Ovary (tissue), 7 donors: ENCODE measurements at regions not wholly inside any gene's neighbourhood (a gene's known extent, or its start where the extent isn't known, plus 50 kb on each side); places are given as distances from the start of the nearest gene placed in this dataset.

Experiments
- DNase-seq, 5 donors: peaks; one replicate each; pipeline ENCODE4 v3.0.0-alpha.2; 2019 to 2020
- H3K27ac ChIP-seq, 2 donors: fragments of 200-600 bp; one replicate each; pipeline versions ENCODE4 v1.5.1 to v1.8.0; 2019 to 2022
- H3K27me3 ChIP-seq: fragments of 200-600 bp; one replicate; pipeline ENCODE4 v1.8.0; 2022
- H3K36me3 ChIP-seq: fragments of 200-600 bp; sonication (generic); one replicate; pipeline ENCODE4 v1.5.1; 2019
- H3K4me1 ChIP-seq: one replicate; pipeline ENCODE4 v1.8.1; 2013; ENCODE audit warnings: mild to moderate bottlenecking, moderate library complexity; ENCODE audit not compliant: insufficient read depth
- H3K4me3 ChIP-seq: fragments of 200-600 bp; sonication (generic); one replicate; pipeline ENCODE4 v1.5.1; 2017
- H3K9me3 ChIP-seq, 2 donors: fragments of 200-600 bp in 1 of 2; sonication (generic) in 1 of 2; one replicate each; pipeline versions ENCODE4 v1.5.1 to v1.8.1; 2013 to 2019; ENCODE audit warnings: mild to moderate bottlenecking in 1 of 2, moderate library complexity in 1 of 2
- CTCF ChIP-seq, 3 donors: fragments of 450-650 bp in 2 of 3; fragments of 200-600 bp in 1 of 3; IDR thresholded peaks; one replicate each; pipeline versions ENCODE4 v1.5.1 to v1.8.0; 2016 to 2022; ENCODE audit warnings: antibody characterized with exemption in 3 of 3, mild to moderate bottlenecking in 1 of 3
- EP300 ChIP-seq: sonication (generic); formaldehyde crosslinking; IDR thresholded peaks from one replicate; pipeline ENCODE4 v1.6.1; 2017; ENCODE audit warnings: antibody characterized with exemption
- POLR2A ChIP-seq: fragments of 450-650 bp; IDR thresholded peaks from one replicate; pipeline ENCODE4 v1.6.1; 2017; ENCODE audit warnings: antibody characterized with exemption, mild to moderate bottlenecking, moderate library complexity
- WGBS, 3 donors: extraction: QIAGEN DNeasy Blood & Tissue Kit in 1 of 3; methylation state at CpG; one replicate each; pipeline versions ENCODE4 v1.1.5 to v1.1.7; 2013 to 2017; 5-methylcytosine and 5-hydroxymethylcytosine counted together
- intact Hi-C, 4 donors: fragments of 100-400 bp; cut with DNase I; formaldehyde crosslinking; loops; one replicate each; pipeline versions ENCODE4 v1.11.0 to v1.15.1; 2022 to 2023
- donor health status: DM: no; HTN: no; CAD: no; lungs with moderate emphysema.
- donor health status: DM: no; HTN: no; CAD: no.
- donor health status: Bipolar disorder and iron deficiency.
- donor health status: DM: no; HTN: no; CAD: no.
- donor health status: DM: yes; HTN: yes; CAD: no.

GRCh38 chr12:59847127-59847526, 251.3 kb downstream of the SLC16A7 start:
- no peak for DNase-seq
- H3K27me3 ChIP-seq: no peaks in the 10 kb centered on the region
- no peaks in the 10 kb centered on the region for H3K9me3 ChIP-seq
- TF ChIP-seq CTCF (IDR thresholded peaks at IDR 0.05) (no peak), POLR2A (no peak), EP300 (no peak)
- no peak overlapping the region for H3K4me3 ChIP-seq
- intact Hi-C loops: no loop called here
- H3K36me3 ChIP-seq: no peaks in the 10 kb centered on the region
- no peak overlapping the region for H3K27ac ChIP-seq
- no peaks in the 10 kb centered on the region for H3K4me1 ChIP-seq

GRCh38 chr12:59850268-59850667, 254.4 kb downstream of the SLC16A7 start:
- no peak for DNase-seq
- no peak overlapping the region for H3K4me3 ChIP-seq
- H3K27ac ChIP-seq: no peak overlapping the region
- 82 to 85% (median 85%) methylated on average over 2 of the region's 2 CpGs for WGBS, 3 donors
- intact Hi-C loops: no loop called here
- no peaks in the 10 kb centered on the region for H3K27me3 ChIP-seq
- H3K9me3 ChIP-seq: no peaks in the 10 kb centered on the region
- TF ChIP-seq POLR2A: no peak
- no peaks in the 10 kb centered on the region for H3K36me3 ChIP-seq
- H3K4me1 ChIP-seq: no peaks in the 10 kb centered on the region

- H3K4me3 ChIP-seq: no peak overlapping the region
- intact Hi-C loops: no loop called here
- WGBS, 3 donors: 57 to 79% (median 64%) methylated on average over 2 of the region's 2 CpGs
- H3K27ac ChIP-seq: no peak overlapping the region
- no peak for DNase-seq
- no peak for TF ChIP-seq EP300
- no peak for TF ChIP-seq CTCF (IDR thresholded peaks at IDR 0.05)
- no peaks in the 10 kb centered on the region for H3K27me3 ChIP-seq
- H3K9me3 ChIP-seq: no peaks in the 10 kb centered on the region
- no peaks in the 10 kb centered on the region for H3K4me1 ChIP-seq
- H3K36me3 ChIP-seq: no peaks in the 10 kb centered on the region
Measured at GRCh38 chr12:59858508-59859170, 262.8 kb downstream of the SLC16A7 start.

- TF ChIP-seq EP300: no peak
- no peak for TF ChIP-seq CTCF (IDR thresholded peaks at IDR 0.05)
- no peak for TF ChIP-seq POLR2A
- intact Hi-C loops: no loop called here
- H3K27ac ChIP-seq: no peak overlapping the region
- H3K9me3 ChIP-seq: no peaks in the 10 kb centered on the region
- no peaks in the 10 kb centered on the region for H3K36me3 ChIP-seq
- H3K27me3 ChIP-seq: no peaks in the 10 kb centered on the region
- H3K4me1 ChIP-seq: no peaks in the 10 kb centered on the region
- 35 to 72% (median 49%) methylated on average over 1 of the region's 1 CpG for WGBS, 3 donors
- DNase-seq: no peak
- no peak overlapping the region for H3K4me3 ChIP-seq
Measured at GRCh38 chr12:59859171-59859510, 263.3 kb downstream of the SLC16A7 start.

- no peak for TF ChIP-seq POLR2A
- Histone ChIP-seq H3K4me1 (no peaks in the 10 kb centered on the region), H3K4me3 (no peak overlapping the region), H3K36me3 (no peaks in the 10 kb centered on the region), H3K27me3 (no peaks in the 10 kb centered on the region), H3K27ac (no peak overlapping the region), H3K9me3 (no peaks in the 10 kb centered on the region)
- 66 to 88% (median 75%) methylated on average over 3 of the region's 3 CpGs for WGBS, 3 donors
- intact Hi-C loops: no loop called here
- no peak for DNase-seq
Measured at GRCh38 chr12:59861635-59862034, 265.8 kb downstream of the SLC16A7 start.
